HG02678 (cell line): ENCODE measurements at regions not wholly inside any gene's neighbourhood (a gene's known extent, or its start where the extent isn't known, plus 50 kb on each side); places are given as distances from the start of the nearest gene placed in this dataset.
"Not testable (repeated sequence)": the region's sequence is repeated elsewhere in the genome, so short reads cannot be mapped to it uniquely, and the experiment has no call there.

Experiments
- ATAC-seq: cut with Tn5 transposase; IDR thresholded peaks from one replicate; pipeline ENCODE4 v1.9.1; 2021; ENCODE audit warnings: mild to moderate bottlenecking, moderate library complexity; ENCODE audit not compliant: unreplicated experiment

GRCh38 chr2:184993746-184994145 lies 395.4 kb downstream of the ZNF804A start:
- ATAC-seq: no peak

DNA sequence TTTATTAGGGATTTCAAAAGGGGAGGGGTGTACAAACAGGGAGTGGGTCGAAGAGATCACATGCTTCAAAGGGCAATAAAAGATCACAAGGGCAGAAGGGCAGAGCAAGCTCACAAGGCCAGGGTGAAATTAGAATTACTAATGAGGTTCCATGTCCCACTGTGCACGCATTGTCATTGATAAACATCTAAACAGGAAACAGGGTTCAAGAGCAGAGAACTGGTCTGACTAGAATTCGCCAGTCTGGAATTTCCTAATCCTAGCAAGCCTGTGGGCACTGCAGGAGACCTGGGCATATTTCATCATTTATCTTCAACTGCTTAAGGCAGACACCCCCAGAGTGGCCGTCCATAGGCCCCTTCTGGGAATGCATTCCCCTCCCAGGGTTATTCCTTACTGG lies 408.2 kb downstream of the ZNF804A start:
- no peak for ATAC-seq

GRCh38 chr2:185012643-185013042 lies 414.3 kb downstream of the ZNF804A start:
- no peak for ATAC-seq

DNA sequence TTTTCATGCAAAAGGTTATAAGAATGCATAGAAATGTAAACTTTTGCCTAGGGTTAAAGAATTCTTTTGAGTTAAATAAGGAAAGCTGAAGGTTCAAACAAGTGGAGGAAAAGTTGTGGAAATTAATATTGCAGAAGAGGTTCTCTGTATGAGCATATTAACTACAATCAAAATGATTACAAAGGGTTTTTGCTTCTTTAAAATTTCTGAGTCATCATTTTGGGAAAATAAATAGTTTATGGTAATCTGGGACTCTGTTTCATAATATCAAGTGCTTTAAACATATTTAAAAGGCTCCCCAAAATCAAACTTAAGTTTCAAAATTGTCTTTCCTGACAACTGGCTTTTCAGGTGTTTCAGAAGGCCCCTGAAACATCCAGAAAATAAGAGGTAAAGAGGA lies 415.7 kb downstream of the ZNF804A start:
- no peak for ATAC-seq

GRCh38 chr2:185025891-185026290 lies 427.6 kb downstream of the ZNF804A start:
- ATAC-seq: not testable (repeated sequence)

- no peak for ATAC-seq
Observed at GRCh38 chr2:185035906-185036305, 437.6 kb downstream of the ZNF804A start.

DNA sequence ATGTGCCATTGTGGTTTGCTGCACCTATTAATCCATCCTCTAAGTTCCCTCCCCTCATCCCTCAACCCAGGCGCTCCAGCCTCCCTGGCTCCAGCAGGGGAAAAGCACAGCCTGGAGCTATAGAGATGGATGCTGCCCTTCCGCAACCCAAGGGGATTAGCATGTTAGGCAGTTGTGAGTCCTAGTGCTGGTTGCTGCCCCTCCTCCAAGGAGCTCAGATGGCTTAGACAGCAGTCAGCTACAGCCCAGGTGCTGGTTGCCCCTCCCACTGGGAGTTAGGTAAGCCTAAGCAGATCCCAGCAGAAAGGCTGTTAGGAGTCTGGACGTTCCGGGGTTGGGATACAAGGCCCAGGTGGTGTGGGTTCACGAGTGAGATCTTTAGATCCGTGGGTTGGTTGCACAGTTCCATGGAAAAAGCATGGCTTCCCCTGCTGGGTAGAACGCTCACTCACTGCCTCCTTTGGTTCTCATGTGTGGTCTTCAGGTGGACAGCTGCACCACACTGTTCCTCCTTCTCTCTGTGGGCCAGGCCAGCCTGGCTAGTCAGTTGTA lies 446.1 kb downstream of the ZNF804A start:
- ATAC-seq: no peak

- ATAC-seq: no peak
Observed at GRCh38 chr2:185050804-185051203, 452.5 kb downstream of the ZNF804A start.

DNA sequence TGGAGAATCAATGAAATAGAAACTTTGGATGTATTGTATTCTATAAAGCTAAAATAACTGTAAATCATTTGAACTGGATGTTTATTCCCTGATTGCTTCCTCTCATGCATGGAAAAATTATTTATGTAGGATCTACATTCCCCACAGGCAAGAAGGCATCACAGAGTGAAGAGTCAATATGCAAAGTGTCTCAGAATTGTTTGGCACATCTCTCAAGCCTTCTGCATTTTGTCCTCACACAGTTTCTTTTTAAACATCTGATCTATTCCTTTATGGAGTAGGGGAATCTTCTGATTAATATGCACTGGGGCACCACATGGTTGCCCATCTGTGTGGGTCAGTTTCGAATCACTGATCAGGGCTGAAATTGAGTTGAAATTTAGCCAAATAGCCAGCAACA lies 465.4 kb downstream of the ZNF804A start:
- no peak for ATAC-seq

GRCh38 chr2:185066128-185066527 lies 467.8 kb downstream of the ZNF804A start:
- no peak for ATAC-seq

GRCh38 chr2:185069107-185069506 lies 470.8 kb downstream of the ZNF804A start:
- ATAC-seq: no peak

- no peak for ATAC-seq
Observed at GRCh38 chr2:185074156-185074555, 475.8 kb downstream of the ZNF804A start.

GRCh38 chr2:185082749-185083148 lies 484.4 kb downstream of the ZNF804A start:
- no peak for ATAC-seq

GRCh38 chr2:185108588-185108987 lies 510.3 kb downstream of the ZNF804A start:
- ATAC-seq: no peak

DNA sequence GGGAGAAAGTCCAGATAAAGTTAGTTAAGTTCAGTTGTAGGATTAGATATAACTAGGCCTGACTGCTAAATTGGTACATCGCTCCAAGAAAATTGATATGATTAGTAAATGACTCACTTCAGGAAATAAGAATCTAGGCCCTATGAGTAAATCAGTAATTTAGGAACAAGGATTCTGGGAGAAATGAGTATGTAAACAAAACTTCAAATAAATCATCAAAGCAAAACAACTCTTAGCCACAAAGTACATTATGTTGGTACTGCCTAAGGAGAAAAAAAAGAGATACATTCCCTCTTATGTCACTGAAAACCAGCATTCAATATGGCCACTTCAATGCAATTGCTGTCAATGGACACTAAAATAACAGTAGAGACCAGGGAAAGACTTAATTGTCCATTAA lies 529.1 kb downstream of the ZNF804A start:
- ATAC-seq: no peak

DNA sequence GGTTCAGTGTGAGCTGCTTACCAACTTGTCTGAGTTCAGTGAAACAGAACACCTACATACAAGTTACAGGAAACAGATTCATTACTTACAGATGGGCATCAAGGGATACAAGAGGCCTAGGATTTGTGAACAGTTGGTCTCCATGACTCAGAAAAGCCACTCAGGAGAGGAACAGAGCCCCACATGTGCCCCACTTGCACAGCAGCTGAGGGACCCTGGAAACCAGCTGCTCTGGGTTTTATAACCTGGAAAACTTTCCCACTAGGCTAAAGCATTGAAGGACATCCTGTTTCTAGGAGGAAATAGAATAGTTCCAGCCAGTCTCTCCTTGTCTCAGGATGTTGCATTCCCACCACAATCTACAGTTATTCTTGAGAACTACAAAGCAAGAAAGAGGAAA lies 530.0 kb downstream of the ZNF804A start:
- ATAC-seq: no peak

- no peak for ATAC-seq
Observed at GRCh38 chr2:185128996-185129395, 530.7 kb downstream of the ZNF804A start.

- no peak for ATAC-seq
Observed at GRCh38 chr2:185130685-185131084, 532.4 kb downstream of the ZNF804A start.

- no peak for ATAC-seq
Observed at GRCh38 chr2:185132501-185133041, 534.2 kb downstream of the ZNF804A start.

GRCh38 chr2:185137700-185138099 lies 539.4 kb downstream of the ZNF804A start:
- ATAC-seq: no peak

DNA sequence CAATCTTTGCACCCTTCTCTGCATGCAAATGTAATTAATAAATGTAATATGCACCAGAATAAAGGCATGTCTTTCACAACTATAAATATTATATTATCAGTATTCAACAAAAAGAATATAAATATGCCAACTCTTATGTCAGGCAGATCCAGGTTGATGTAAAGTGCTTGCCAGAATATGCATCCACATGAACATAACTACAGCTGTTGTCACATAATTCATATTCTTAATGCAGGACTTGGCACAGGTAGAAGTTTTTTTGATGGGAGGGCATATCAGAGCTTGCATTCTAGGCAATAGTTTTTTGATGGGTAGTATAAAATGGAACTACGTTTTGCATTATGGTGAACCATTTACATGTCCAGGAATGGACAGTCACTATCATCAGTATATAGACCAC lies 544.3 kb downstream of the ZNF804A start:
- ATAC-seq: no peak

DNA sequence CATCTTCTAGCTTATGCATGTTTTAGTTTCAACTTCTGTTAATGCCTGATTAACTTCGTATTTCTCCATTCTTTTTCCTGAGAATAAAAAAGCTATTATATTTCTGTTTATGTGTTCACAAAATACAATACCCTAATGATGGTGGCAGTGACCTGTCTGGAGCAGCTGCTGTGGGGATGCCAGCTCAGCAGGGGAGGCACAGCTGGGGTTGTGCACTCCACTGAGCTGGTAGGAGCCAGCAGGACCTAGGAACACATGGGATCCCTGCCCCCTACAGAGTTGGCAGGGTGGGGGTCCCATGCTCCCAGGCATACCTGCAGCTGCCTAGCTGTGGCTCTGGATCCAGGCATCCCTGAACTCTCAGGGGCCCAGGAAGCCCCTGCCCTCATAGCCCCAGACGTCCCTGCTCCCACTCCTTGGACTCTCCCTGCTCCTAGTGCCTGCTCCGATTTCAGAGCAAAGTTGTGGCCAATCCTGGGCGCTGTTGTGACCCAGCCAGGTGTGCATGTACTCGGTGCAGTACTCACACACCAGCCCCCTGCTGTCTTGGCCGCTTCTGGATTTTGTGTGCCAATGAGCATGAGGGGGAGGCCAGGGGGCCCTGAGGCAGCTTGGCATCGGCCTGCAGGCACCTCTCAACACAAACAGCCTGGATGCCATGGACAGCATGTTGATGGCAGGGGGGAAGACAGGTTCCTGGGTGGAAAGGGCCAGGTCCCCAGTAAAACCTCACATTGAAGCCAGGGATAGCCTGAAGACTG lies 546.0 kb downstream of the ZNF804A start:
- ATAC-seq: no peak
